Activated CD4-positive, alpha-beta T cell treated with anti-CD3 and anti-CD28 coated beads for 48 hours (primary cell): ENCODE measurements at regions not wholly inside any gene's neighbourhood (a gene's known extent, or its start where the extent isn't known, plus 50 kb on each side); places are given as distances from the start of the nearest gene placed in this dataset.
"Not testable (repeated sequence)": the region's sequence is repeated elsewhere in the genome, so short reads cannot be mapped to it uniquely, and the experiment has no call there.

Source experiments
- DNase-seq: peaks from one replicate; pipeline ENCODE4 v3.0.0-alpha.2; 2020

- DNase-seq: no peak
Measured at GRCh38 chr10:118463740-118464139, 121.6 kb upstream of the FAM204A start.

DNA sequence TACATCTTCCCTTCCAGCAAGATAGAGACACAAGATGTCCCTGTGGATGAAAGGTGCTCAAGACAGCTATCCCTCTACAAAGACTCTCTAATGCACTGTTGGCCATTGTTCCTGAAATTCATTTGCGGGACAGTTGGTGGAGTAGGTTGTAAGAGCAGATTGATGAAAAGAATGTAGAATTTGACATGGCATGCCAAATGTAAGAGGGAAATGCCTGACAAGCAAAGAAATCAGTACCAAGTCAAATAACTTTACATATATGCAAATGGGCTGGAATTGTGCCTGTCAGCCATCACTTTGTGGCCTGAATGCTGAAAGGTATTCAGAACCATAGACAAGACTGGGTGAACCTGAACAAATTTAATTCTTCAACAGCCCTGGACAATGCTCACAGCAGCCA lies 120.3 kb upstream of the FAM204A start:
- no peak for DNase-seq

GRCh38 chr10:118459642-118460193 lies 117.6 kb upstream of the FAM204A start:
- DNase-seq: peak; percentile 69

- no peak for DNase-seq
Measured at GRCh38 chr10:118458957-118459641, 117.0 kb upstream of the FAM204A start.

GRCh38 chr10:118457824-118458428 lies 115.8 kb upstream of the FAM204A start:
- DNase-seq: no peak

DNA sequence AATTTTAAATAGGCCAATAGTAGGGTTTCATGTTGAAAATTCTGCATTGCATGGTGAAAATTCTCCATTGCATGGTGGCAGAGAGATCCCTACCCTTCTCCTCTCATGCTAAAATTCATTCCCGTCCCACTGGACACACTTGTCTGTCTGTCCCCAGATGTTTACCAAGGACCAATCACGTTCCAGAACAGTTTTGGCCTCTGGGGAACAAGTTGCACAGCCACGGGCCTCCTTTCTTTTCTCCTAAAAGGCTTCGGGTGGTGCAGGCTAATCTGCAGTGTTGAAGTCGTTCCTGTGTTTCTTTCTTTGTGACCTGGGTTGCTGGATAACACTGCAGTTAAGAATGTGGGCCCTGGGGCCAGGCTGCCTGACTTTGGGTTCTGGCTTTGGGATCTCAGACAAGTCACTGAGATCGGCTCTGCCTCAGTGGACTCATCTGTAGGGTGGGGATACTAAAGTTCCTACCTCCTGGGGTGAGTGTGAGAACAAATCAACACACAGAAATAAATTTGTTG lies 113.1 kb upstream of the FAM204A start:
- DNase-seq: no peak

DNA sequence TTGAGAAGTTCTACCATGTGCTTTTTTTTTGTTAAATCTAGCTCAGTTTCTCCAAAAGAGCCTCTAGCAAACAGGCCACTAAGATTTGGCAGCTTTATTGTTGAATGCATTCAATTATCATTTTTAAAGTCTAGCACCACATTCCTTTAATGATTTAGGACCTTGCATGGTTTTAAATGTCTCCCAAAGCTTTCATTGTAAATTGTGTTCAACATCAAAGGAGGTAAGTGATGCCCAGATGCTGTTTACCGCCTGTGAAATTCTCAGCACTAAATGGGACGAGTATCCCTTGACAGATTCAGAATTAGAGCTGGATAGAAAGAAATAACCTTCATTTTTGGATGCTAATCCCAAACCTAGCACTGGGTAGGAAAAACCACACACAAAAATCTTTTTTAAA lies 112.1 kb upstream of the FAM204A start:
- no peak for DNase-seq

DNA sequence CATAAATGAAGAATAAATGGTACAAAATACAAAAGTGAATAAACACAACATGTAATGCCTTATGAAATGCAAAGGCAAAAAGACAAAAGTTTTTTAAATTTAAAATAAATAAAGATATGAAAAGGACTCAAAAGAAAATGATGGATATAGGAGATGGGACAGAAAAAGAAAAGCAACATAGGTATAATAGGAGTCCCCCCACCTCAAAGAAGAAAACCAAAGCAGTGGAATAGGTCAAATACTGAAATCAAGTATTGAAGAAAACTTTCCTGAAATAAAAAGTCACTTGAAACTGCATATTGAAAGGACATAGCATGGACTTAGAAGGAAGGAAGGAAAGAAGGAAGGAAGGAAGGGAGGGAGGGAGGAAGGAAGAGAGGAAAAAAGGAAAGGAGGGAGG lies 110.0 kb upstream of the FAM204A start:
- DNase-seq: no peak

GRCh38 chr10:118449521-118449920 lies 107.4 kb upstream of the FAM204A start:
- DNase-seq: no peak

GRCh38 chr10:118448744-118449143 lies 106.6 kb upstream of the FAM204A start:
- DNase-seq: no peak

DNA sequence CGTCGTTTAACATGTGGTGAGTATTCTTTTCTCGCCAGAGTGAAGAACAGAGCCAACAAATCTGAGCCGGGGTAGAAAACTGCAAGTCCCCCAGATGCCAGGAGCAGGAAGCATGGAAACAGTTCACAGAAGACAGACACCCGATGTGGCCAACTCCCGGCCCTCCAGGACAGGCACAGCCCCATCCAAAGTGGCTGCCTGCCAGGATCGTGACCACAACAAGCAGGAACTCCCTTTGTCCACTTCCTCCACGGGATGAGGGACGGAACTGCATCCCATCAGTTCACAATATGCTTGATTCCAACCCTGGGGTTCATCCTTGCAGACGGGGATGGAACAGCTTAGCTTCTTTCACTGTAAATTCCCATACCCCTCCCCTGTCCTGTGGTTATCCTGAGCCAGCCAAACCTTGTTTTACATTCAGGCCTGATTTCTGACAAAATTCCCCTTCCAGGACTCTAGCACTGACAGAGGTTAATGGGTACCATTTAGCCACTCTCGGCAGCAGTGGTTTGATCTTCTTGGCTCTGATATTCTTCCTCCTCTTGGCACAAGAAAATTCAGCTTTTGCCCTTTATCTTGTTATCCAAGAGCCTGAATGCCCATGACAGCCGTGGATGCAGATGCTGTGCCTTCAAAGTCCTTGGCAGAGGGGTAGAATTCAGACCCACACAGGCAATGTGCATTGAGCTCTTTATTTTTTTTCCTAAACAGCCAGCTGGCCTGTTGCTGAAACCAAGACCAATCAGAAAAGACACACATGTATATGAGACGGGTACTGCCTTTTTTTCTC lies 105.5 kb upstream of the FAM204A start:
- no peak for DNase-seq

DNA sequence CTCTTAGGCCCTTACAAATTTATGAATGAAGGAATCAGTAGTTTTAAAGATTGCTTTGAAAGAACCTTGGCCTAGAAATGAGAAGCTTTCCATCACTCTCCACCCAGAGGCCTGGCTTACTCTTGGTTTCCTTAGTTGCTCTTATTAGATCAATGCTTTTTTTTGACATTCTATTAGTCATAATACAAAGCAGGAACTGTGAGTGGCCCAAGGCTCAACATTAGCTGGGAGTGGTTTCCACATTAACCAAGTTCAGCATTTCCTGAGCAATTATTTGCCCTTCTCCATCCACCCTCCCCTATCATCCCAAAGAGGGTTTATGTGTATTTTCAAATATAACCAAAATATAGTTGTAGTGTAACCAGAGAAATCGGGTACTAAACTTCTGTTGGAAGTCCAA lies 103.4 kb upstream of the FAM204A start:
- DNase-seq: no peak

DNA sequence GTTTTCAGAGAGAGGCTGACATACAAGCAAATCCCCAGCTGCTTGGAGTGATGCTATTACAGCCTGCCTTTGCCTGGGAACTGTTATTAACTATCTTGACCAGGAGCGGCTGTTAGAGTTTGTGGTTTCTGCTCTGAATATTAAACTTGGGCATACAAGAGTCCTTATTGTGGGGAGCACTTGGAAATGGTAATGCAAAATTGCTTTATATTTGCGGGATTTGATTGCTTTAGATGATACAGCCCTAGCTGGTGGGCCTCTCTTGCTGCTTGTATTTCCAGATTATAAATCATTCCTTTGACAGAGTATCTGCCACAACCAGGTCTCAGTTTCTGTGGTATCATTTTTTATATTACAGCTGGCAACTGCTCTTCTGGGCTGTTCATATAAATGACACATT lies 101.9 kb upstream of the FAM204A start:
- DNase-seq: no peak

GRCh38 chr10:118442032-118442431 lies 99.9 kb upstream of the FAM204A start:
- DNase-seq: no peak

- DNase-seq: no peak
Measured at GRCh38 chr10:118439824-118440223, 97.7 kb upstream of the FAM204A start.

- DNase-seq: no peak
Measured at GRCh38 chr10:118436742-118437141, 94.6 kb upstream of the FAM204A start.

DNA sequence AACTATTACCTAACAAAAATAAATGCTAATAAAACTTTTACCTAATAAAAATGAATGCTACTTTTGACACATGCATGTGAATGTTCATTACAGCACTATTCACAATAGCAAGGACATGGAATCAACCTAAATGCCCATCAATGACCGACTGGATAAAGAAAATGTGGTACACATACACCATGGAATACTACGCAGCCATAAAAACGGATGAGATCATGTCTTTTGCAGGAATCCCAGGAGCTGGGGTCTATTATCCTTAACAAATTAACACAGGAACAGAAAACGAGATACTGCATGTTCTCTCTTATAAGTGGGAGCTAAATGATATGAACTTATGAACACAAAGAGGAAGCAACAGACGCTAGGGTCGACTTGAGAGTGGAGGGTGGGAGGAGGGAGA lies 88.1 kb upstream of the FAM204A start:
- DNase-seq: no peak

- peak; percentile 84 for DNase-seq
Measured at GRCh38 chr10:118423800-118424442, 81.8 kb upstream of the FAM204A start.

DNA sequence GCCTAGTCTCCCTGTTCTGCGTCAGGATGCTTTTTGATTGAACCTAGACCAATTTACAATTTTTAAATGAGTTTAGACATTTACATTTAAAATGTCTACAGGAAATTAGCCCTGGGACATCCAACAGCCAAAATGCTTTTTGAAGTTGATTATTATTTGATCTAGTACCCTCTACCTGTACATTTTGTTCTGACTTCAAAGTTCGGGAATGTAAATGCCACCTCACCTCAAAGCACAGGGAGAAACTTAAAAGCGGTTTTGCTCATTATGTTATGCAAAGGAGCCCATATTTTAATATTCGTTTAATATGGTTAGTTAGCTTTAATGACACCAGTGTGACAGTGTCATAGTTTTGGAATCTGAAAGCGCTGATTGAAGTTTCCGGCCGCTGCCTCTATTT lies 80.1 kb upstream of the FAM204A start:
- DNase-seq: no peak

DNA sequence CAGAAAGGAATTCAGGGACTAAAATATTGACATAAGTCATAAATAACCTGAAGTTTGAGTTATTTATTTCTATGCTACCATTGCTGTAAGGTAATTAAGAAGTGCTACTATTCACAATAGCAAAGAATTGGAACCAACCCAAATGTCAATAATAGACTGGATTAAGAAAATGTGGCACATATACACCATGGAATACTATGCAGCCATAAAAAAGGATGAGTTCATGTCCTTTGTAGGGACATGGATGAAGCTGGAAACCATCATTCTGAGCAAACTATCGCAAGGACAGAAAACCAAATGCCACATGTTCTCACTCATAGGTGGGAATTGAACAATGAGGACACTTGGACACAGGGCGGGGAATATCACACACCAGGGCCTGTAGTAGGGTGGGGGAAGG lies 77.9 kb upstream of the FAM204A start:
- DNase-seq: not testable (repeated sequence)

- DNase-seq: no peak
Measured at GRCh38 chr10:118412932-118413331, 70.8 kb upstream of the FAM204A start.

DNA sequence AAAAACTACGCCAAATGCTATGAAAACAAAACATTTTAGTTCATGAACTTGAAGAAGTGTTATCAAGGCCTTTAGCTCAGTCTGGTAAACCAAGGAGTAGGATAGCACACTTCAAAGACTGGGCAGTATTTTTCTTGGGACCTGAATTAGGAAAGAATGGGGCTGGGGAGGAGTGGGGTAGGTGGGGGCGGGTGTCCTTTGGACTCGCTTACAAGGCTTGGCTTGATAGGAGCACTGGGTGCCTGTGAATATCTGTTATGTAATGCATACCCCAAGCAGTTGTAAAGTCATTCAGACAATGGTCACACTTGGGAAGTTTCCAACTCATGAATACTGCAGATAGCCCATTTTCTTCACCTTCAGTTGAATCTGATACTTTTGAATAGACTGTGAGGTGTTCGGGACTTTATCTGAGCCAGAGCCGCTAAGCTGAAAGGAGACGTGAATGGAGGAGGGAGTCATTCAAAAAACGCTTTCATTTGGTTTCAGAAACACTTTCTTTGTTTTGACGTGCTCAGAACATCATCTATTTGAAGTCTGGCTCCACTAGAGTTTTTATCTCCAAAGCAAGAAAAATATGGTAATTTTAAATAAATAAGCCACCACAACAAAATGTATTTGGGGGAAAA lies 70.1 kb upstream of the FAM204A start:
- DNase-seq: no peak

- DNase-seq: no peak
Measured at GRCh38 chr10:118409295-118409694, 67.2 kb upstream of the FAM204A start.
